ENCODE measurements at regions not wholly inside any gene's neighbourhood (a gene's known extent, or its start where the extent isn't known, plus 50 kb on each side); places are given as distances from the start of the nearest gene placed in this dataset.

GRCh38 chr10:52703451-52703850 is 69.1 kb downstream of the MBL2 start:
- no peak overlapping the region for H3K27ac ChIP-seq (ENCODE audit: insufficient read depth, low read length, poor library complexity, severe bottlenecking)
- Mint-ChIP-seq H3K36me3 (no peaks in the 10 kb centered on the region), H3K27me3 (no peaks in the 10 kb centered on the region), H3K9me3 (peaks cover 0 to 8% (median 4%) of the 10 kb centered on the region in 7 donors), H3K4me1 (no peaks in the 10 kb centered on the region), H3K4me3 (no peak overlapping the region), H3K27ac (no peak overlapping the region)
- no peak overlapping the region for H3K4me3 ChIP-seq (ENCODE audit: low read depth, low read length)
- no peaks in the 10 kb centered on the region for H3K9me3 ChIP-seq (ENCODE audit: control insufficient read depth in 2 of 2, low read length in 2 of 2)
- no peaks in the 10 kb centered on the region for H3K27me3 ChIP-seq (ENCODE audit: control insufficient read depth, insufficient read depth, low read length)
- no peaks in the 10 kb centered on the region for H3K4me1 ChIP-seq (ENCODE audit: control insufficient read depth, insufficient read depth, low read length, poor library complexity, severe bottlenecking)
- no peaks in the 10 kb centered on the region for H3K36me3 ChIP-seq (ENCODE audit: control insufficient read depth, insufficient read depth, low read length)
- DNase-seq, result no peak
- no peak for ATAC-seq (ENCODE audit: low read depth in 2 of 2)

DNA sequence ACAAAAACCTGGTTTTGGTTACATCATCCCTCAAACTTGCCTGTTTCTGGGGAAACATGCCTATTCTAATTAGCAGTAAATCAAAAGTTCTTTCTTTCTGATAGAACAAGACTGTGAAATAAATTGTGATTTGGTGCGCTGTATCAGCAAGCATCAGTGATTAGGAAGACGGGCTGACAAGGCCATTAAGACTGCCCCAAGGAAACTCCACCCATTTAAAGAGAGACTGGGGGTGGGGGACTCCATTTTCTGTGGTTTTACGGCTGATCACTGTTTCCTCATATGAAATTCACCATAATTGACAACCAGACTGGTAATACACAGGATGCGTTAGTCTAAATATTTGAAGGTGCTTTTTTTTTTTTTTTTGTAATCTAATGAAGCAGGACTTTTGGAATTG is 68.7 kb downstream of the MBL2 start:
- no peaks in the 10 kb centered on the region for H3K4me1 ChIP-seq (ENCODE audit: control insufficient read depth, insufficient read depth, low read length, poor library complexity, severe bottlenecking)
- H3K9me3 ChIP-seq (ENCODE audit: control insufficient read depth in 2 of 2, low read length in 2 of 2), result no peaks in the 10 kb centered on the region
- H3K27ac ChIP-seq (ENCODE audit: insufficient read depth, low read length, poor library complexity, severe bottlenecking), result no peak overlapping the region
- Mint-ChIP-seq H3K27me3 (no peaks in the 10 kb centered on the region), H3K4me1 (no peaks in the 10 kb centered on the region), H3K4me3 (no peak overlapping the region), H3K27ac (no peak overlapping the region), H3K36me3 (no peaks in the 10 kb centered on the region), H3K9me3 (peaks cover 0 to 6% (median 2%) of the 10 kb centered on the region in 7 donors)
- no peak overlapping the region for H3K4me3 ChIP-seq (ENCODE audit: low read depth, low read length)
- H3K27me3 ChIP-seq (ENCODE audit: control insufficient read depth, insufficient read depth, low read length), result no peaks in the 10 kb centered on the region
- no peak for ATAC-seq (ENCODE audit: low read depth in 2 of 2)
- H3K36me3 ChIP-seq (ENCODE audit: control insufficient read depth, insufficient read depth, low read length), result no peaks in the 10 kb centered on the region
- no peak for DNase-seq

DNA sequence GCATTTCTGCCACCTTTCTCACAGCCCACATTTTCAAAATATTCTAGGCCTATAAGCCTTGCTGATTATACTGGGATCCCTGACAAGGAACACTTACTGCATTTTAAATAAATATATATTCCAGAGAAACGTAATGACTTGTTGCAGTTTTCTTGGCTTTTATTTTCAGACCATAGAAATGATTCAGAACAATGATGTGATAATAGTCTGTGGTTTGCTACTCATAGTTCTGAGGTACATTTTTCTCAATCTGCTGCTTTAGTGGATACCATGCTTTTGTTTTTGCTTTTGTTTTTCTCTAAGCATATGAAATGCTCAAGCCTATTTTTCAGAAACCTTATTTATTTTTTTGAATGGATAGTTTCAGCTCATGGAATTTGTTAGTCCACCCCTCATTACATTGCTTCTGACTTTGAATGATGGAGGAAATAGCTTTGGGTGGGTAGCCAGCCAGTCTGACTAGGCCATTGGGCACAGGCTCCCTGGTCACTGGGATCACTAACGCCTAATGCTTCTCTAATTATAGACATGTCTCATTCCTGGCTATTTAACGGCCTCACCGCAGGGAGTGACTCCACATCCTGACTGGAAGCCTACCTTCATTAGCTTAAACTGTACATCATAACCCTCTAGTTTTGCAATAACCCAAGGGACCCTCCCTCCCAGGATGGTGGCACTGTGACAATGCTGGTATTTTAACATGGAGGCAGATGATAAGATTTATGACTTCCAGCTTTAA is 66.1 kb downstream of the MBL2 start:
- Histone ChIP-seq H3K4me3 (ENCODE audit: low read depth, low read length) (no peak overlapping the region), H3K36me3 (ENCODE audit: control insufficient read depth, insufficient read depth, low read length) (no peaks in the 10 kb centered on the region), H3K27me3 (ENCODE audit: control insufficient read depth, insufficient read depth, low read length) (no peaks in the 10 kb centered on the region), H3K9me3 (ENCODE audit: control insufficient read depth in 2 of 2, low read length in 2 of 2) (no peaks in the 10 kb centered on the region), H3K4me1 (ENCODE audit: control insufficient read depth, insufficient read depth, low read length, poor library complexity, severe bottlenecking) (no peaks in the 10 kb centered on the region), H3K27ac (ENCODE audit: insufficient read depth, low read length, poor library complexity, severe bottlenecking) (no peak overlapping the region)
- H3K9me3 Mint-ChIP-seq, result peaks cover 0 to 6% (median 4%) of the 10 kb centered on the region in 7 donors
- no peak for ATAC-seq (ENCODE audit: low read depth in 2 of 2)
- no peak overlapping the region for H3K27ac Mint-ChIP-seq
- H3K27me3 Mint-ChIP-seq, result no peaks in the 10 kb centered on the region
- no peak overlapping the region for H3K4me3 Mint-ChIP-seq
- no peaks in the 10 kb centered on the region for H3K4me1 Mint-ChIP-seq
- no peaks in the 10 kb centered on the region for H3K36me3 Mint-ChIP-seq
- DNase-seq, result no peak

Measured in CD4-positive, CD25-positive, alpha-beta regulatory T cell (primary cell).